K562 (cell line): ENCODE measurements at regions not wholly inside any gene's neighbourhood (a gene's known extent, or its start where the extent isn't known, plus 50 kb on each side); places are given as distances from the start of the nearest gene placed in this dataset.

Experiments used
- ATAC-seq: fragments of 200-7000 bp; cut with Tn5 transposase; 3 replicates; pipeline ENCODE4 v1.9.1; 2020; ENCODE audit warnings: moderate library complexity
- BruUV-seq: library from RNA; stranded (reverse); fragments of 400-500 nt; replicated peaks from 2 replicates; lab custom pipeline; 2021; lab: Mats Ljungman, UMichigan
- CTCF ChIA-PET: fragments of 300-600 bp; formaldehyde crosslinking; extraction: SDS; loops from one replicate; lab custom pipeline; 2021; ENCODE audit warnings: low intra/inter-chr PET ratio; lab: Yijun Ruan, JAX
- POLR2A ChIA-PET: fragments of 300-600, 350-650 bp; sonication (Branson Sonifier 250); formaldehyde crosslinking; extraction: SDS; loops from one replicate; lab custom pipeline; 2021; ENCODE audit warnings: antibody characterized with exemption, inconsistent platforms; lab: Yijun Ruan, JAX
- DNase-seq, 4 experiments: peaks; one replicate each; pipeline versions ENCODE4 v3.0.0 to v3.0.0-alpha.2; 2011 to 2018; ENCODE audit warnings: low spot score in 3 of 4, mixed read lengths in 3 of 4; ENCODE audit errors: extremely low read depth in 1 of 4
- FAIRE-seq: peaks from 2 replicates; lab custom pipeline; 2011; peaks lifted over from hg19 to GRCh38; lab: Jason Lieb, UNC
- H2AFZ ChIP-seq: 2 replicates; pipeline ENCODE4 v1.6.0; 2011; ENCODE audit warnings: low read depth, low read length, control low read depth, inconsistent platforms
- H3K27ac ChIP-seq: fragments of 200-600 bp; 3 replicates; pipeline ENCODE4 v1.8.0; 2011; ENCODE audit warnings: low read depth, mild to moderate bottlenecking, control low read depth, inconsistent platforms, low read length, moderate library complexity, mixed read lengths; ENCODE audit errors: extremely low read depth
- H3K27me3 ChIP-seq, 2 experiments: fragments of 300-600 bp in 1 of 2; 2 replicates in 1 of 2; 3 replicates in 1 of 2; pipeline versions ENCODE4 v1.6.0 to v1.8.0; 2011; ENCODE audit warnings: inconsistent platforms in 2 of 2, low read length in 2 of 2, mild to moderate bottlenecking in 1 of 2, mixed read lengths in 1 of 2, moderate library complexity in 1 of 2; ENCODE audit not compliant: control insufficient read depth in 2 of 2, insufficient read depth in 2 of 2
- H3K36me3 ChIP-seq: fragments of 300-600 bp; 3 replicates; pipeline ENCODE4 v1.8.0; 2011; ENCODE audit warnings: mild to moderate bottlenecking, low read length, inconsistent platforms; ENCODE audit not compliant: control insufficient read depth, insufficient read depth
- H3K4me1 ChIP-seq, 2 experiments: fragments of 200-600 bp in 1 of 2; replicated peaks in 1 of 2; 2 replicates in 1 of 2; 3 replicates in 1 of 2; pipeline versions ENCODE4 v1.5.1 to v1.8.0; 2011; ENCODE audit warnings: inconsistent platforms in 2 of 2, low read length in 2 of 2, mild to moderate bottlenecking in 1 of 2, mixed read lengths in 1 of 2, moderate library complexity in 1 of 2; ENCODE audit not compliant: control insufficient read depth in 2 of 2, insufficient read depth in 2 of 2
- H3K4me2 ChIP-seq: 2 replicates; pipeline ENCODE4 v1.6.1; 2011; ENCODE audit warnings: low read length, control low read depth, inconsistent platforms, mixed read lengths; ENCODE audit not compliant: insufficient read depth
- H3K4me3 ChIP-seq: fragments of 200-600 bp; sonication (generic), shearing (Covaris generic); 2 replicates; pipeline ENCODE4 v1.5.1; 2016; ENCODE audit warnings: control low read depth, inconsistent platforms
- H3K79me2 ChIP-seq: fragments of 200-600 bp; 3 replicates; pipeline ENCODE4 v1.8.0; 2011; ENCODE audit warnings: low read length, inconsistent platforms; ENCODE audit not compliant: control insufficient read depth, insufficient read depth
- H3K9ac ChIP-seq, 2 experiments: 2 replicates each; pipeline versions ENCODE4 v1.6.0 to v1.6.1; 2011; ENCODE audit warnings: low read depth in 2 of 2, low read length in 2 of 2, control low read depth in 1 of 2, inconsistent platforms in 1 of 2, mild to moderate bottlenecking in 1 of 2, mixed read lengths in 1 of 2; ENCODE audit not compliant: insufficient read depth in 1 of 2
- H3K9me1 ChIP-seq: one replicate; pipeline ENCODE4 v1.6.0; 2011; ENCODE audit warnings: inconsistent platforms, mild to moderate bottlenecking, low read length, moderate library complexity; ENCODE audit not compliant: control insufficient read depth, insufficient read depth
- H3K9me3 ChIP-seq: replicated peaks from 2 replicates; pipeline ENCODE4 v1.5.1; 2011; ENCODE audit warnings: low read depth, low read length, inconsistent platforms; ENCODE audit not compliant: control insufficient read depth, insufficient read depth
- H4K20me1 ChIP-seq: replicated peaks from 2 replicates; pipeline ENCODE4 v1.6.1; 2011; ENCODE audit warnings: low read length, inconsistent platforms, mixed read lengths; ENCODE audit not compliant: control insufficient read depth, insufficient read depth
- CHAMP1 ChIP-seq: fragments of 450-650 bp; IDR thresholded peaks from 2 replicates; pipeline ENCODE4 v1.6.1; 2016; ENCODE audit warnings: mild to moderate bottlenecking
- CHD1 ChIP-seq: fragments of 200-600 bp; sonication (generic); IDR thresholded peaks from one replicate; pipeline ENCODE4 v1.6.1; 2012; ENCODE audit warnings: mild to moderate bottlenecking, moderate library complexity, low read length, inconsistent platforms
- CREM ChIP-seq: IDR thresholded peaks from 2 replicates; pipeline ENCODE4 v1.6.1; 2014; ENCODE audit warnings: antibody characterized with exemption, low read depth
- ESRRB ChIP-seq: fragments of 250-450 bp; sonication (Bioruptor Pico); IDR thresholded peaks from 2 replicates; pipeline ENCODE4 v1.5.0; 2020; ENCODE audit warnings: mild to moderate bottlenecking, moderate library complexity, borderline replicate concordance
- ETV5 ChIP-seq: sonication (generic); formaldehyde crosslinking; IDR thresholded peaks from 2 replicates; pipeline ENCODE4 v1.4.0; 2020; ENCODE audit warnings: low read depth, mild to moderate bottlenecking, missing genetic modification reagents
- MCM5 ChIP-seq: fragments of 450-650 bp; IDR thresholded peaks from 2 replicates; pipeline ENCODE4 v1.6.1; 2016; ENCODE audit warnings: low read depth
- MEF2D ChIP-seq: conservative IDR thresholded peaks from 2 replicates; pipeline ENCODE4 v1.6.1; 2016; ENCODE audit warnings: low read depth, missing genetic modification characterization, missing compliant biosample characterization
- NCOA4 ChIP-seq: fragments of 450-650 bp; IDR thresholded peaks from 2 replicates; pipeline ENCODE4 v1.6.1; 2018; ENCODE audit warnings: mild to moderate bottlenecking; ENCODE audit not compliant: partially characterized antibody
- NR2C1 ChIP-seq, 2 experiments: fragments of 450-650 bp; IDR thresholded peaks; 2 replicates each; pipeline ENCODE4 v1.6.1; 2017; ENCODE audit warnings: mild to moderate bottlenecking in 2 of 2, antibody characterized with exemption in 1 of 2, inconsistent platforms in 1 of 2, missing compliant biosample characterization in 1 of 2, missing genetic modification characterization in 1 of 2
- POLR2H ChIP-seq: IDR thresholded peaks from 2 replicates; pipeline ENCODE4 v1.6.1; 2016; ENCODE audit warnings: missing genetic modification characterization, low read depth, mild to moderate bottlenecking, control low read depth, missing compliant biosample characterization, moderate library complexity
- TARDBP ChIP-seq: fragments of 450-650 bp; IDR thresholded peaks from 2 replicates; pipeline ENCODE4 v1.6.1; 2016
- THAP12 ChIP-seq: fragments of 250-450 bp; sonication (Bioruptor Pico); IDR thresholded peaks from 2 replicates; pipeline ENCODE4 v1.9.0; 2021; ENCODE audit warnings: mild to moderate bottlenecking, inconsistent platforms
- XRCC4 ChIP-seq: IDR thresholded peaks from one replicate; pipeline ENCODE4 v1.6.1; 2011; ENCODE audit not compliant: insufficient read depth, insufficient read length; ENCODE audit errors: extremely low read depth
- YBX1 ChIP-seq: fragments of 450-650 bp; IDR thresholded peaks from 2 replicates; pipeline ENCODE4 v1.7.1; 2016; ENCODE audit warnings: mild to moderate bottlenecking
- ZBTB7A ChIP-seq: IDR thresholded peaks from 2 replicates; pipeline ENCODE4 v1.6.1; 2011; ENCODE audit warnings: low read depth, mild to moderate bottlenecking, low read length, moderate library complexity, borderline replicate concordance; ENCODE audit not compliant: control insufficient read depth
- ZNF282 ChIP-seq: sonication (generic); formaldehyde crosslinking; IDR thresholded peaks from 2 replicates; pipeline ENCODE4 v1.8.1; 2023; ENCODE audit warnings: missing genetic modification reagents
- ZNF511 ChIP-seq: sonication (generic); formaldehyde crosslinking; IDR thresholded peaks from 2 replicates; pipeline ENCODE4 v1.8.0; 2022; ENCODE audit warnings: mild to moderate bottlenecking, missing genetic modification reagents
- ZNF561 ChIP-seq: fragments of 450-650 bp; formaldehyde crosslinking; conservative IDR thresholded peaks from 2 replicates; pipeline ENCODE4 v1.4.0; 2020; ENCODE audit warnings: mild to moderate bottlenecking, moderate library complexity
- ZNF780A ChIP-seq: fragments of 250-450 bp; sonication (Bioruptor Pico); IDR thresholded peaks from 2 replicates; pipeline ENCODE4 v1.5.0; 2021; ENCODE audit warnings: mild to moderate bottlenecking
- WGBS: fragments of 100-300 bp; shearing (Covaris generic); methylation state at CpG from one replicate; pipeline ENCODE4 v1.1.6; 2016; ENCODE audit warnings: low coverage, mixed read lengths; ENCODE audit not compliant: insufficient coverage; ENCODE audit errors: missing lambda C conversion rate; 5-methylcytosine and 5-hydroxymethylcytosine counted together
- in situ Hi-C: fragments of 300-500 bp; cut with MboI; formaldehyde crosslinking; loops from 4 replicates; pipeline ENCODE4 v1.15.0; 2018; ENCODE audit warnings: inconsistent platforms, mixed read lengths
- intact Hi-C: fragments of 100-400 bp; cut with micrococcal nuclease; formaldehyde crosslinking; loops from 2 replicates; pipeline ENCODE4 v1.14.2; 2022

- CTCF ChIA-PET, result no interaction called here
- BruUV-seq, result no TSS peak
- Histone ChIP-seq H3K9me1 (no peaks in the 10 kb centered on the region), H3K79me2 (no peaks in the 10 kb centered on the region), H3K27me3 (peaks cover 5 to 30% of the 10 kb centered on the region in 2 experiments; a peak in 4 of 5 replicates), H3K4me1 (no peaks in the 10 kb centered on the region), H3K4me3 (no peak overlapping the region), H4K20me1 (0 out of 2 replicates have a peak, but pooled peaks cover 6% of the 10 kb centered on the region), H3K9me3 (no peaks in the 10 kb centered on the region), H3K9ac (no peak overlapping the region), H3K4me2 (no peak overlapping the region), H2AFZ (no peak overlapping the region), H3K36me3 (no peaks in the 10 kb centered on the region), H3K27ac (no peak overlapping the region)
- in situ Hi-C loops, result no loop called here
- 1% methylated on average over 17 of the region's 17 CpGs for WGBS
- intact Hi-C loops, result no loop called here
- ATAC-seq, result no peak
- POLR2A ChIA-PET, result interaction anchor here (0.6 kb wide), 1 partner anchor 43 kb away, joined by 4 read pairs; no protein-coding TSS in a partner anchor
- DNase-seq, result no peak
- no peak for FAIRE-seq
- TF ChIP-seq NR2C1 (IDR thresholded peaks at IDR 0.05) (no peak), NR2C1 (tag; IDR thresholded peaks at IDR 0.05) (no peak), NCOA4 (no peak), CHD1 (no peak), ZNF511 (CRISPR knock-in tag) (no peak), MEF2D (tag) (no peak), MCM5 (no peak), ZBTB7A (no peak), THAP12 (no peak), POLR2H (tag) (no peak), ZNF561 (CRISPR knock-in tag) (no peak), CHAMP1 (no peak), CREM (no peak), ETV5 (CRISPR knock-in tag) (no peak), ZNF282 (no peak), ESRRB (CRISPR knock-in tag) (no peak), XRCC4 (no peak), TARDBP (no peak), ZNF780A (CRISPR knock-in tag) (no peak), YBX1 (no peak)
Observed at GRCh38 chr1:5727871-5728643, 264.2 kb downstream of the NPHP4 start.
